ENCODE measurements at regions not wholly inside any gene's neighbourhood (a gene's known extent, or its start where the extent isn't known, plus 50 kb on each side); places are given as distances from the start of the nearest gene placed in this dataset.

GRCh38 chr5:5983261-5983980 is 394.9 kb downstream of the MED10 start:
- Histone ChIP-seq H3K4me1 (peaks cover 0 to 3% of the 10 kb centered on the region in 2 donors), H3K27ac (no peak overlapping the region), H3K27me3 (no peaks in the 10 kb centered on the region), H3K36me3 (no peaks in the 10 kb centered on the region), H3K9me3 (no peaks in the 10 kb centered on the region), H3K4me3 (no peak overlapping the region)
- DNase-seq (ENCODE audit: low spot score), result no peak
- TF ChIP-seq CTCF (IDR thresholded peaks at IDR 0.05), result no peak

GRCh38 chr5:5981562-5981961 is 396.8 kb downstream of the MED10 start:
- H3K9me3 ChIP-seq, result no peaks in the 10 kb centered on the region
- no peak for DNase-seq (ENCODE audit: low spot score)
- H3K4me3 ChIP-seq, result no peak overlapping the region
- no peaks in the 10 kb centered on the region for H3K36me3 ChIP-seq
- H3K27me3 ChIP-seq, result no peaks in the 10 kb centered on the region
- no peak overlapping the region for H3K27ac ChIP-seq
- peaks cover 0 to 3% of the 10 kb centered on the region in 2 donors for H3K4me1 ChIP-seq
- no peak for TF ChIP-seq CTCF (IDR thresholded peaks at IDR 0.05)

DNA sequence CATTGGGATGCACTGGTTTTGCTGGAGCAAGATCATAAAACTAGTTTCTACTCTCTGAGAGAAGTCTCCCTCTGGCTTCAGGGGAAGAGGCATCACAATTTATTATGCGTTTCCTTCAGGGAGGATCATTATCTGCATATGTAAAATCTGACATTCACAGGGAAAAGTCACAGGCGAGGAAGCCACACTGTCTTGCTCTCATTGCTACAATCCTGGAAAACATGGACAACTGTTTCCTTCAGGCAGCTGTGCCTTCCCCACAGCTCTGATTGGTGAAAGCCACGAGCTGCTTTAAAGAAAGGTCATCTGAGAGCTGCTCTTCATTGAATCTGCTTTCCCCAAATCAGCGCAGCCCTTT is 397.8 kb downstream of the MED10 start:
- Histone ChIP-seq H3K9me3 (no peaks in the 10 kb centered on the region), H3K36me3 (no peaks in the 10 kb centered on the region), H3K27me3 (no peaks in the 10 kb centered on the region), H3K4me3 (no peak overlapping the region), H3K4me1 (peaks cover 0 to 3% of the 10 kb centered on the region in 2 donors), H3K27ac (no peak overlapping the region)
- no peak for DNase-seq (ENCODE audit: low spot score)
- no peak for TF ChIP-seq CTCF (IDR thresholded peaks at IDR 0.05)

- no peak for TF ChIP-seq CTCF (IDR thresholded peaks at IDR 0.05)
- DNase-seq (ENCODE audit: low spot score), result no peak
- Histone ChIP-seq H3K4me1 (peaks cover 0 to 3% of the 10 kb centered on the region in 2 donors), H3K9me3 (no peaks in the 10 kb centered on the region), H3K27ac (no peak overlapping the region), H3K4me3 (no peak overlapping the region), H3K36me3 (no peaks in the 10 kb centered on the region), H3K27me3 (no peaks in the 10 kb centered on the region)
Measured at GRCh38 chr5:5979761-5980537, 398.4 kb downstream of the MED10 start.

- Histone ChIP-seq H3K4me1 (peaks cover 0 to 3% of the 10 kb centered on the region in 2 donors), H3K27me3 (no peaks in the 10 kb centered on the region), H3K9me3 (no peaks in the 10 kb centered on the region), H3K4me3 (no peak overlapping the region), H3K27ac (no peak overlapping the region), H3K36me3 (no peaks in the 10 kb centered on the region)
- TF ChIP-seq CTCF (IDR thresholded peaks at IDR 0.05), result no peak
- no peak for DNase-seq (ENCODE audit: low spot score)
Measured at GRCh38 chr5:5979377-5979760, 399.0 kb downstream of the MED10 start.

All from right atrium auricular region (tissue), 2 donors.